Adrenal gland (tissue), 5 donors: ENCODE measurements at regions not wholly inside any gene's neighbourhood (a gene's known extent, or its start where the extent isn't known, plus 50 kb on each side); places are given as distances from the start of the nearest gene placed in this dataset.

Experiments used
- POLR2A ChIP-seq, 2 donors: fragments of 450-650 bp; IDR thresholded peaks; one replicate each; pipeline ENCODE4 v1.6.1; 2017; ENCODE audit warnings: antibody characterized with exemption in 2 of 2, mild to moderate bottlenecking in 2 of 2, moderate library complexity in 1 of 2
- TF ChIP-seq, protein P1 (sequence below), 6 experiments: fragments of 450-650 bp in 4 of 6; fragments of 200-600 bp in 2 of 6; sonication (generic) in 1 of 6; IDR thresholded peaks; 1 replicate in 5 of 6; 2 replicates in 1 of 6; pipeline versions ENCODE4 v1.5.1 to v1.8.0; 2016 to 2021; ENCODE audit warnings: antibody characterized with exemption in 6 of 6, mild to moderate bottlenecking in 2 of 6, moderate library complexity in 1 of 6
- donor health status: DM: no; HTN: no; CAD: no.

DNA sequence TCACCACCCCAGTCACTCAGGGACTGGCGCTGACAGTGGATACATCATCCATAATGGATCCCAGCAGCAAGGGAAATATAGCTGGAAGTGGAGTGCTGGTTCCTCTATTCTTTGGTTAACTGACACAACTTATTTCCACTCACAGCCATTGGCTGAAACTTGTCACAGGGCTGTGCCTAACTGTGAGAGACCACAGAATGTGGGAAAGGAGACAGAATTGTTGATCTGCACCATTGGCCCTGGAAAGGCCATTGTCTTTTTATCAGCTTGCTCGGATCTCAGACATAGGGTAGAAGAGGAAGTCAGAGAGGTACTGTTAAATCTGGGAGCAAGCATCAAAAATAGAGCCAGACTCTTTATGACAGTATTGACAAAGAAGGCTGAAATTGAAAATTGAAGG, 451.3 kb downstream of the AJAP1 start:
- TF ChIP-seq, protein P1, sequence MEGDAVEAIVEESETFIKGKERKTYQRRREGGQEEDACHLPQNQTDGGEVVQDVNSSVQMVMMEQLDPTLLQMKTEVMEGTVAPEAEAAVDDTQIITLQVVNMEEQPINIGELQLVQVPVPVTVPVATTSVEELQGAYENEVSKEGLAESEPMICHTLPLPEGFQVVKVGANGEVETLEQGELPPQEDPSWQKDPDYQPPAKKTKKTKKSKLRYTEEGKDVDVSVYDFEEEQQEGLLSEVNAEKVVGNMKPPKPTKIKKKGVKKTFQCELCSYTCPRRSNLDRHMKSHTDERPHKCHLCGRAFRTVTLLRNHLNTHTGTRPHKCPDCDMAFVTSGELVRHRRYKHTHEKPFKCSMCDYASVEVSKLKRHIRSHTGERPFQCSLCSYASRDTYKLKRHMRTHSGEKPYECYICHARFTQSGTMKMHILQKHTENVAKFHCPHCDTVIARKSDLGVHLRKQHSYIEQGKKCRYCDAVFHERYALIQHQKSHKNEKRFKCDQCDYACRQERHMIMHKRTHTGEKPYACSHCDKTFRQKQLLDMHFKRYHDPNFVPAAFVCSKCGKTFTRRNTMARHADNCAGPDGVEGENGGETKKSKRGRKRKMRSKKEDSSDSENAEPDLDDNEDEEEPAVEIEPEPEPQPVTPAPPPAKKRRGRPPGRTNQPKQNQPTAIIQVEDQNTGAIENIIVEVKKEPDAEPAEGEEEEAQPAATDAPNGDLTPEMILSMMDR (IDR thresholded peaks at IDR 0.05), result no peak
- TF ChIP-seq POLR2A (IDR thresholded peaks at IDR 0.05), result no peak
